Vagina (tissue), 2 donors: ENCODE measurements at regions not wholly inside any gene's neighbourhood (a gene's known extent, or its start where the extent isn't known, plus 50 kb on each side); places are given as distances from the start of the nearest gene placed in this dataset.

ENCODE experiments used
- CTCF ChIP-seq, 3 experiments: fragments of 450-650 bp in 2 of 3; fragments of 200-600 bp in 1 of 3; sonication (generic) in 1 of 3; IDR thresholded peaks; one replicate each; pipeline ENCODE4 v1.5.1; 2017 to 2019; ENCODE audit warnings: antibody characterized with exemption in 3 of 3, mild to moderate bottlenecking in 2 of 3, moderate library complexity in 2 of 3
- POLR2A ChIP-seq, 2 donors: fragments of 450-650 bp; IDR thresholded peaks; one replicate each; pipeline ENCODE4 v1.6.1; 2017; ENCODE audit warnings: antibody characterized with exemption in 2 of 2, mild to moderate bottlenecking in 2 of 2, moderate library complexity in 2 of 2

GRCh38 chr11:26834601-26835000 lies 112.7 kb upstream of the SLC5A12 start:
- TF ChIP-seq CTCF (IDR thresholded peaks at IDR 0.05) (no peak), POLR2A (IDR thresholded peaks at IDR 0.05) (no peak)
